Mammary epithelial cell (primary cell): ENCODE measurements at regions not wholly inside any gene's neighbourhood (a gene's known extent, or its start where the extent isn't known, plus 50 kb on each side); places are given as distances from the start of the nearest gene placed in this dataset.

ENCODE experiments used
- CTCF ChIP-seq, 2 donors: IDR thresholded peaks in 1 of 2; conservative IDR thresholded peaks in 1 of 2; 2 replicates each; pipeline ENCODE4 v1.5.1; 2011 to 2012; ENCODE audit warnings: inconsistent platforms in 2 of 2, low read length in 2 of 2, mild to moderate bottlenecking in 2 of 2, control low read depth in 1 of 2, low read depth in 1 of 2; ENCODE audit not compliant: insufficient read depth in 1 of 2; ENCODE audit errors: extremely low read depth in 1 of 2
- EZH2 ChIP-seq: IDR thresholded peaks from 2 replicates; pipeline ENCODE4 v1.6.1; 2012; ENCODE audit warnings: low read length, inconsistent platforms, borderline replicate concordance

DNA sequence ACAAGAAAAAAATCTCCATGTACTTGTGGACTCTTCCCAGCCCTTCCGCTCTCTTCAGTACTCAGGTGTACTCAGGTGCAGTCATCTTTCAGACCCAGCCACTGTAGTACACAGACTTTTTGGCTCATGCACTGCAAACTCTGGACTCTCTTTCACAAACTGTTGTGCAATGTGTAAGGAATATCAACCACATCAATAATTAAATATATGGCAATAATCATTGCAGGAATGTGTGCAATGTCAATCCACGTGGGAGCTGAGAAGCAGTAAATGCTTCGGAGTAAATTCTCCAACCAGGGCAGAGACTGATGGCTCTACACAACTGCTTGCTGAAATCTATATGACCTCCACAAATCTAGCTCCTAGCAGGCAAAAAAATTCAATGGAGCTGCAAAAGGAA, 287.3 kb upstream of the COL8A1 start:
- no peak for TF ChIP-seq CTCF (conservative IDR thresholded peaks at IDR 0.05 in 1 of 2, IDR thresholded peaks at IDR 0.05 in 1 of 2; ENCODE audit: extremely low read depth in 1 of 2, insufficient read depth in 1 of 2, low read depth in 1 of 2, low read length in 2 of 2)
- no peak for TF ChIP-seq EZH2
